Thoracic aorta (tissue), 2 donors: ENCODE measurements at regions not wholly inside any gene's neighbourhood (a gene's known extent, or its start where the extent isn't known, plus 50 kb on each side); places are given as distances from the start of the nearest gene placed in this dataset.

Source experiments
- ATAC-seq: fragments of 150-250 bp; one replicate; pipeline ENCODE4 v1.8.0; 2017; ENCODE audit warnings: low read depth; ENCODE audit not compliant: insufficient number of reproducible peaks, low FRiP score
- DNase-seq: peaks from one replicate; pipeline ENCODE4 v3.0.0-alpha.2; 2020; ENCODE audit warnings: low spot score
- H3K27ac ChIP-seq, 2 donors: fragments of 200-600 bp; sonication (generic); 1 replicate in 1 of 2; 2 replicates in 1 of 2; pipeline ENCODE4 v1.5.1; 2016; ENCODE audit warnings: mild to moderate bottlenecking in 2 of 2, moderate library complexity in 2 of 2
- H3K27me3 ChIP-seq: fragments of 200-600 bp; sonication (generic); replicated peaks from 2 replicates; pipeline ENCODE4 v1.6.0; 2016; ENCODE audit warnings: mild to moderate bottlenecking; ENCODE audit not compliant: insufficient read depth
- H3K36me3 ChIP-seq: fragments of 200-600 bp; sonication (generic); one replicate; pipeline ENCODE4 v1.5.1; 2016
- H3K4me1 ChIP-seq, 2 donors: fragments of 200-600 bp; sonication (generic); 1 replicate in 1 of 2; 2 replicates in 1 of 2; pipeline versions ENCODE4 v1.5.1 to v1.6.0; 2016; ENCODE audit warnings: low read depth in 2 of 2, mild to moderate bottlenecking in 1 of 2; ENCODE audit not compliant: control insufficient read depth in 1 of 2
- H3K4me3 ChIP-seq: fragments of 200-600 bp; sonication (generic); 2 replicates; pipeline ENCODE4 v1.5.1; 2016; ENCODE audit warnings: mild to moderate bottlenecking
- H3K9me3 ChIP-seq: fragments of 200-600 bp; sonication (generic); 2 replicates; pipeline ENCODE4 v1.5.1; 2016
- TF ChIP-seq, protein P1 (sequence below): fragments of 200-600 bp; sonication (generic); IDR thresholded peaks from one replicate; pipeline ENCODE4 v1.5.1; 2019; ENCODE audit warnings: antibody characterized with exemption

DNA sequence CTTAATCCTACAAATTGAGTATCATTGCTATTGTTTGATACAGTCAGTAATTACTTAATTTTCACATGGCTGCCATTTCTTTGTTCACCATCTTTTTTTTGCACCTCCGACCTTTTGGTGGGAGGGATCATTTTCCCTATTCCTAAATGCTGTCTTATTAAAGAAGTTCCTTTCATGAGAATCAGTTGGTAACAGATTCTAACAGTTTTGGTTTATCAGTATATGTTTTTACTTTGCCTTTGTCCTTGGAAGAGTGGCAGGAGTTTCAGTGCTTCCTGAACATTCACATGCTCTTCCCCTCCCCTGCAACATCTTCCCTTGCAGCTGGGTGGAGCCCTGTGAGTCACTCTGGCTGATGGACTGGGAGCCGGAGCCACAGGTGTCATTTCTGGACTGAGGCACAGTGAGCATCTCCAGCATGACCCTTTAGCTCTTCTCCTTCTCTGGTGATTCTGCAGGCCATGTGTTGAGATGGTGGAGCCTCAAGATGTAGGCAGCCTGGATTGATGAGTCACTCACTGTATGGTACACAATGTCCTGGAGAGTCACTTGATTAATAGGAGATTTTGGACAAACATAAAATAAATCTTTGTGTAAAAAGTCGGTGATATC, 217.7 kb downstream of the URB2 start:
- DNase-seq (no peak), ATAC-seq (peak; percentile 2)
- peak overlapping the region in 1 of 2 donors; percentile 45 for H3K27ac ChIP-seq
- no peak overlapping the region for H3K4me3 ChIP-seq
- no peaks in the 10 kb centered on the region for H3K36me3 ChIP-seq
- H3K27me3 ChIP-seq, result no peaks in the 10 kb centered on the region
- peaks cover 8 to 32% of the 10 kb centered on the region in 2 donors for H3K4me1 ChIP-seq
- no peaks in the 10 kb centered on the region for H3K9me3 ChIP-seq
- TF ChIP-seq, protein P1, sequence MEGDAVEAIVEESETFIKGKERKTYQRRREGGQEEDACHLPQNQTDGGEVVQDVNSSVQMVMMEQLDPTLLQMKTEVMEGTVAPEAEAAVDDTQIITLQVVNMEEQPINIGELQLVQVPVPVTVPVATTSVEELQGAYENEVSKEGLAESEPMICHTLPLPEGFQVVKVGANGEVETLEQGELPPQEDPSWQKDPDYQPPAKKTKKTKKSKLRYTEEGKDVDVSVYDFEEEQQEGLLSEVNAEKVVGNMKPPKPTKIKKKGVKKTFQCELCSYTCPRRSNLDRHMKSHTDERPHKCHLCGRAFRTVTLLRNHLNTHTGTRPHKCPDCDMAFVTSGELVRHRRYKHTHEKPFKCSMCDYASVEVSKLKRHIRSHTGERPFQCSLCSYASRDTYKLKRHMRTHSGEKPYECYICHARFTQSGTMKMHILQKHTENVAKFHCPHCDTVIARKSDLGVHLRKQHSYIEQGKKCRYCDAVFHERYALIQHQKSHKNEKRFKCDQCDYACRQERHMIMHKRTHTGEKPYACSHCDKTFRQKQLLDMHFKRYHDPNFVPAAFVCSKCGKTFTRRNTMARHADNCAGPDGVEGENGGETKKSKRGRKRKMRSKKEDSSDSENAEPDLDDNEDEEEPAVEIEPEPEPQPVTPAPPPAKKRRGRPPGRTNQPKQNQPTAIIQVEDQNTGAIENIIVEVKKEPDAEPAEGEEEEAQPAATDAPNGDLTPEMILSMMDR, result no peak

DNA sequence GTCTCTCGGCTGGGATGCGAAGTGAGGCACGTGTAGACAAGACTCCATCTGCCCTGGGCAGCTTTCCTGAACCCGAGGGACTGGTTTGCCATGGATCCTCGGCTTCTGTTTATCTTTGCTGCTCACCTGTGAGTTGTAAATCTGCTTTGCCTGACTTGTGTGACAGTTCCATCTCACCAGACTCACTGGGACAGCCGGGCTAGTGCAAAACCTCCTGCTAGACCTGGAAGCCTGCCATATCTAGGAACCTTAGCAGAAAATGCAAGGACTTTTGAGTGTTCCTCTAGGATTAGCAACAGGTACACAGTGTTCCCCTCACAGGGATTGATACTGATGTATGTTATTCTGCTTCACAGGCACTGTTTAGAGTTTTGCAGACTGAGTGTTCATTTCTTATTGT, 218.6 kb downstream of the URB2 start:
- H3K4me1 ChIP-seq, result peaks cover 8 to 32% of the 10 kb centered on the region in 2 donors
- DNase-seq (no peak), ATAC-seq (no peak)
- no peak overlapping the region for H3K4me3 ChIP-seq
- no peaks in the 10 kb centered on the region for H3K36me3 ChIP-seq
- H3K27ac ChIP-seq, result peak overlapping the region; percentile 14 to 29
- no peaks in the 10 kb centered on the region for H3K27me3 ChIP-seq
- no peaks in the 10 kb centered on the region for H3K9me3 ChIP-seq
- TF ChIP-seq, protein P1, result no peak

DNA sequence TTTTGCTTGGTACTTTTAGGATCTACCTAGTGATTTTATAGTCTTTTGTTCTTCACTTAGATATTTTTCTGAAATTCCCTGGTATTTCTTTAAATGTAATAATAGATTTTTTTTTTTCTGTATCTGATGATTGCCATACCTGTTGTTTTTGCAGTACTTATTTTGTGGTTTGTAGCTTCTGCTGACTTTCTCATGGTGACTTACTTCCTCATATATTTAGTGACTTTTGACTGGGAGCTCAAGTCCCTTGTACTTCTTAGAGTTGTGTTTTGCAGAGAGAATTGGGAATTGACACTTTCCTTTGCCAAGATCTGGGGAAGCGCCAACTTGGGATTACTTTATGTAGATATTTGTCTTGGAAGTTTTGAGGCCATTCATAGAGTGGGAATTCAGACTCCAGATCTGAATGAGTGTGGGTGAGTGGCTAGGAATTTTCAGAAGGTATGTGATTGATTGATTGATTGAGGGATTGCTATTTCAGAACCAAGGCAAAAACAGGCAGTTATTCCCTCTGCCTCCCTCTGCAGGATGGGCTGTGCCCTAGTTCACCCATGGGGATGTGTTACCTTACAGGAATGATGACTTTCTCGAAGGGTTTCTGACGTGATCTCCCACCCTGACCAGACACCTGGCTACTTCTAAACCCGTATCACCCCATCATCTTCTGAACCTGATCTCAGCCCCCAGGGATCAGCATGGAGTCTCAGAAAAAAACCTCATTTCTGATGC, 219.5 kb downstream of the URB2 start:
- Histone ChIP-seq H3K27ac (no peak overlapping the region), H3K9me3 (no peaks in the 10 kb centered on the region), H3K36me3 (no peaks in the 10 kb centered on the region), H3K4me1 (peaks cover 8 to 32% of the 10 kb centered on the region in 2 donors), H3K4me3 (no peak overlapping the region), H3K27me3 (no peaks in the 10 kb centered on the region)
- TF ChIP-seq, protein P1, result no peak
- DNase-seq (no peak), ATAC-seq (no peak)

DNA sequence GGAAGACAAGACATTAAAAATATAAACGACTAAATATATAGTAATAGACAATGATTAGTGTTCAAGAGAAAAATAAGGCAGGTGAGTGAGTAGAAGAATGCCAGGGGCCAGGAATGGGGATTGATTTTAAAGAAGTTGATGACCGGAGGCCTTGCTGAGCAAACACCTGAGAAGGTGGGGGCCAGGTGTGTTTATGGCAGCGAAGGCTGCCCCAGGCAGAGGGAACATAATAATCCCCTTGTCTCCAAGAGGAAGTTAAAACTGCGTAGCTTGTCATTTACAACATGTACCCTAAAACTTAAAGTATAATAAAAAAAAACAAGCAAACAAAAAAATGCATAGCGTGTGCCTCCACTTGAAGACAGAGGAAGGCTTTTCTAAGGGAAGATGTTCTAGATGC, 220.3 kb downstream of the URB2 start:
- no peak for ATAC-seq
- H3K27me3 ChIP-seq, result no peaks in the 10 kb centered on the region
- no peaks in the 10 kb centered on the region for H3K36me3 ChIP-seq
- H3K27ac ChIP-seq, result no peak overlapping the region
- TF ChIP-seq, protein P1, result no peak
- H3K4me1 ChIP-seq, result peaks cover 8 to 32% of the 10 kb centered on the region in 2 donors
- no peaks in the 10 kb centered on the region for H3K9me3 ChIP-seq
- H3K4me3 ChIP-seq, result no peak overlapping the region
- no peak for DNase-seq

DNA sequence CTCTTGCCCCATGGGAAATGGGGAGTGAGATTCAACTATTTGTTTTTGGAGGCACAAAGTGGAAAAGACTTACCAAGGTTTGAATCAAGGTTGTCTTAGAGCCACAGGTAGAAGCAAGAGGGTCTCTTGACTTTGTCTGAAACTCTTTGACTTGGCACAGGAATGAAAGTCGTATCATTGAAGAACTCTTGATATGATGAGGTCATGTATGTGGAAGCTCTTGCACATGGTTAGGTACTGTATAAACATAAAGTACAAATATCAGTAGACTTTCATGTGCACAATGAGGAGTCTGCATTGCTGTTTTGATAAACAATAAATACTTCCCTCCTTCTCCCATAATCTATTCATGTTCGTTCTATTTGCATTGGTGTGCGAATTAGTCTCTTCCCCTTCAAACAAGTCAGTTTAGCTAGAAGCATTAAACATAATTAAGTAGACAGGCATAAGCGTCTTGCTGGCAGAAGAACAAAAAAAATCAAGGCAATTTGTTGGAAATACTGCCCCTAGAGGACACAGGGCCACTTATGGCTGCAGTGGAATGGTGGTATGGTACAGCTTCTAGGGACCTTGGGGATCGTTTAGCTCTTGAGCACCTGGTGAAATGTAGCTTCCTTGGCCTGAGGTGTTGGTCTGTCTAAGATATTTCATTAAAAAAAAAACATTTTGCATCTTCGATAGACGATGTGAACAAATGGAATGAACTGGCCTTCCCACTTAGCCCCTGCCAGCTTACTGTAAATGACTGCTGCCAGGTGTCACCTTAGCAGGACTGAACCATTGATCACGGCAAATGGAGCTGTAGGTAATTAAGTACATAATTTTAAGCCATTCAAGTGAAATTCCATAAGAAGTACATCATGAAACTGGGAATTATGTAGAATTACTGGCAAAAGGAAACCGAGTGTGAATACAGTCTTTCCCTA, 218.0 kb upstream of the GALNT2 start:
- Histone ChIP-seq H3K4me3 (no peak overlapping the region), H3K27me3 (no peaks in the 10 kb centered on the region), H3K27ac (no peak overlapping the region), H3K4me1 (peaks cover 8 to 24% of the 10 kb centered on the region in 2 donors), H3K9me3 (no peaks in the 10 kb centered on the region), H3K36me3 (no peaks in the 10 kb centered on the region)
- DNase-seq (no peak), ATAC-seq (no peak)
- TF ChIP-seq, protein P1, result no peak
